SK-N-MC (cell line): ENCODE measurements at regions not wholly inside any gene's neighbourhood (a gene's known extent, or its start where the extent isn't known, plus 50 kb on each side); places are given as distances from the start of the nearest gene placed in this dataset.

Experiments
- DNase-seq: peaks from one replicate; pipeline ENCODE4 v3.0.0-alpha.2; 2011; ENCODE audit warnings: low read depth, low spot score
- H3K27ac ChIP-seq: fragments of 200-600 bp; sonication (generic); 2 replicates; pipeline ENCODE4 v1.5.1; 2016; ENCODE audit warnings: mixed run types
- H3K36me3 ChIP-seq: fragments of 200-600 bp; sonication (generic); 2 replicates; pipeline ENCODE4 v1.6.1; 2017; ENCODE audit warnings: antibody characterized with exemption, low read length, mixed read lengths; ENCODE audit not compliant: insufficient read depth
- H3K4me3 ChIP-seq: fragments of 200-600 bp; sonication (generic); 2 replicates; pipeline ENCODE4 v1.5.1; 2016
- H3K9ac ChIP-seq: fragments of 200-600 bp; sonication (generic); 2 replicates; pipeline ENCODE4 v1.8.0; 2017; ENCODE audit warnings: mixed run types, mixed read lengths; ENCODE audit not compliant: insufficient read length
- H3K9me3 ChIP-seq: fragments of 200-600 bp; sonication (generic); 2 replicates; pipeline ENCODE4 v1.6.1; 2017; ENCODE audit warnings: low read depth, mild to moderate bottlenecking, antibody characterized with exemption, low read length, moderate library complexity, mixed read lengths
- EZH2 ChIP-seq: fragments of 200-600 bp; sonication (generic); IDR thresholded peaks from one replicate; pipeline ENCODE4 v1.6.1; 2017; ENCODE audit warnings: antibody characterized with exemption
- FOXP2 ChIP-seq: optimal IDR thresholded peaks from 2 replicates; pipeline ENCODE3; 2011; ENCODE audit warnings: mild to moderate bottlenecking, moderate library complexity; ENCODE audit not compliant: insufficient read depth; ENCODE audit errors: extremely low read length, control extremely low read depth
- POLR2AphosphoS5 ChIP-seq: IDR thresholded peaks from 2 replicates; pipeline ENCODE4 v1.6.1; 2012; ENCODE audit warnings: mild to moderate bottlenecking, low read depth, low read length, borderline replicate concordance

- Histone ChIP-seq H3K4me3 (no peak overlapping the region), H3K36me3 (no peaks in the 10 kb centered on the region), H3K9ac (no peak overlapping the region), H3K27ac (no peak overlapping the region), H3K9me3 (no peaks in the 10 kb centered on the region)
- DNase-seq: no peak
- TF ChIP-seq FOXP2 (no peak), EZH2 (no peak), POLR2AphosphoS5 (no peak)
These were observed 118.1 kb upstream of the DTNA start for GRCh38 chr18:34591920-34592444.

- Histone ChIP-seq H3K4me3 (no peak overlapping the region), H3K27ac (no peak overlapping the region)
- DNase-seq: no peak
These were observed 117.6 kb upstream of the DTNA start for GRCh38 chr18:34592481-34592880.

GRCh38 chr18:34592961-34593382 lies 117.1 kb upstream of the DTNA start:
- H3K27ac ChIP-seq: no peak overlapping the region
- H3K4me3 ChIP-seq: peak overlapping the region; percentile 50
- no peak overlapping the region for H3K9ac ChIP-seq
- H3K36me3 ChIP-seq: no peaks in the 10 kb centered on the region
- DNase-seq: no peak
- TF ChIP-seq FOXP2: no peak
- no peak for TF ChIP-seq EZH2
- no peak for TF ChIP-seq POLR2AphosphoS5
- no peaks in the 10 kb centered on the region for H3K9me3 ChIP-seq

More at GRCh38 chr18:34592481-34592880, 117.6 kb upstream of the DTNA start:
- Histone ChIP-seq H3K36me3 (no peaks in the 10 kb centered on the region), H3K9me3 (no peaks in the 10 kb centered on the region), H3K9ac (no peak overlapping the region)
- TF ChIP-seq POLR2AphosphoS5 (no peak), FOXP2 (no peak), EZH2 (no peak)

GRCh38 chr18:34594266-34594665 lies 115.8 kb upstream of the DTNA start:
- Histone ChIP-seq H3K36me3 (no peaks in the 10 kb centered on the region), H3K4me3 (no peak overlapping the region), H3K27ac (no peak overlapping the region), H3K9me3 (no peaks in the 10 kb centered on the region), H3K9ac (no peak overlapping the region)
- no peak for DNase-seq
- TF ChIP-seq POLR2AphosphoS5 (no peak), FOXP2 (no peak), EZH2 (no peak)

- Histone ChIP-seq H3K27ac (no peak overlapping the region), H3K9me3 (no peaks in the 10 kb centered on the region), H3K36me3 (no peaks in the 10 kb centered on the region), H3K4me3 (no peak overlapping the region), H3K9ac (no peak overlapping the region)
- TF ChIP-seq EZH2 (no peak), FOXP2 (no peak), POLR2AphosphoS5 (no peak)
- DNase-seq: no peak
These were observed 114.4 kb upstream of the DTNA start for GRCh38 chr18:34595690-34596089.

GRCh38 chr18:34598120-34598635 lies 111.9 kb upstream of the DTNA start:
- no peak overlapping the region for H3K4me3 ChIP-seq
- H3K9me3 ChIP-seq: no peaks in the 10 kb centered on the region
- DNase-seq: no peak
- TF ChIP-seq POLR2AphosphoS5: no peak
- TF ChIP-seq FOXP2: no peak
- no peak for TF ChIP-seq EZH2
- H3K36me3 ChIP-seq: no peaks in the 10 kb centered on the region
- H3K9ac ChIP-seq: no peak overlapping the region
- no peak overlapping the region for H3K27ac ChIP-seq

GRCh38 chr18:34600158-34600557 lies 109.9 kb upstream of the DTNA start:
- H3K9ac ChIP-seq: no peak overlapping the region
- DNase-seq: no peak
- no peaks in the 10 kb centered on the region for H3K9me3 ChIP-seq
- H3K36me3 ChIP-seq: no peaks in the 10 kb centered on the region
- TF ChIP-seq POLR2AphosphoS5 (no peak), EZH2 (no peak), FOXP2 (no peak)
- H3K4me3 ChIP-seq: no peak overlapping the region
- no peak overlapping the region for H3K27ac ChIP-seq

- H3K27ac ChIP-seq: no peak overlapping the region
- no peak for TF ChIP-seq FOXP2
- H3K9me3 ChIP-seq: no peaks in the 10 kb centered on the region
- H3K36me3 ChIP-seq: no peaks in the 10 kb centered on the region
- H3K9ac ChIP-seq: no peak overlapping the region
- DNase-seq: no peak
- H3K4me3 ChIP-seq: no peak overlapping the region
These were observed 109.0 kb upstream of the DTNA start for GRCh38 chr18:34600874-34601656.
